Ovary (tissue), 3 donors: ENCODE measurements at regions not wholly inside any gene's neighbourhood (a gene's known extent, or its start where the extent isn't known, plus 50 kb on each side); places are given as distances from the start of the nearest gene placed in this dataset.

Experiments
- EP300 ChIP-seq: sonication (generic); formaldehyde crosslinking; IDR thresholded peaks from one replicate; pipeline ENCODE4 v1.6.1; 2017; ENCODE audit warnings: antibody characterized with exemption
- POLR2A ChIP-seq: fragments of 450-650 bp; IDR thresholded peaks from one replicate; pipeline ENCODE4 v1.6.1; 2017; ENCODE audit warnings: antibody characterized with exemption, mild to moderate bottlenecking, moderate library complexity
- TF ChIP-seq, protein P1 (sequence below), 3 donors: fragments of 450-650 bp in 2 of 3; fragments of 200-600 bp in 1 of 3; IDR thresholded peaks; one replicate each; pipeline versions ENCODE4 v1.5.1 to v1.8.0; 2016 to 2022; ENCODE audit warnings: antibody characterized with exemption in 3 of 3, mild to moderate bottlenecking in 1 of 3
- donor health status: DM: no; HTN: no; CAD: no.

DNA sequence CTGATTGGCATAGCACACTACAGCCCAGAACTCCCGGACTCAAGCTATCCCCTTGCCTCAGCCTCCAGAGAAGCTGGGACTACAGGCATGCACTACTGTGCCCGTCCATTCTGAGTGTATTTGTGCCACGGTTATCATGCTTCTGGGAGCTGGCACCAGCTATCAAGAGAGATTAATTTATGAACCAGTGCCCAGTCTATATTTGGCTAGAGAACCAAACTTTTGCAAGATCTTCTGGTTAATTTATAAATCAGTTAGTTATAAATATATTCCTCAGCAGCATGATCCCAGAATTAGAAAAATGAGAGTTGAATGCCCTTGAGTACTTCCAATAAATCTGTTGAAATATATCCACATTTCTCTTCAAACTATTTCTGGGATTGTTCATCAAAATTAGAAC is 67.5 kb upstream of the OR5AN1 start:
- TF ChIP-seq EP300: no peak
- TF ChIP-seq, protein P1, sequence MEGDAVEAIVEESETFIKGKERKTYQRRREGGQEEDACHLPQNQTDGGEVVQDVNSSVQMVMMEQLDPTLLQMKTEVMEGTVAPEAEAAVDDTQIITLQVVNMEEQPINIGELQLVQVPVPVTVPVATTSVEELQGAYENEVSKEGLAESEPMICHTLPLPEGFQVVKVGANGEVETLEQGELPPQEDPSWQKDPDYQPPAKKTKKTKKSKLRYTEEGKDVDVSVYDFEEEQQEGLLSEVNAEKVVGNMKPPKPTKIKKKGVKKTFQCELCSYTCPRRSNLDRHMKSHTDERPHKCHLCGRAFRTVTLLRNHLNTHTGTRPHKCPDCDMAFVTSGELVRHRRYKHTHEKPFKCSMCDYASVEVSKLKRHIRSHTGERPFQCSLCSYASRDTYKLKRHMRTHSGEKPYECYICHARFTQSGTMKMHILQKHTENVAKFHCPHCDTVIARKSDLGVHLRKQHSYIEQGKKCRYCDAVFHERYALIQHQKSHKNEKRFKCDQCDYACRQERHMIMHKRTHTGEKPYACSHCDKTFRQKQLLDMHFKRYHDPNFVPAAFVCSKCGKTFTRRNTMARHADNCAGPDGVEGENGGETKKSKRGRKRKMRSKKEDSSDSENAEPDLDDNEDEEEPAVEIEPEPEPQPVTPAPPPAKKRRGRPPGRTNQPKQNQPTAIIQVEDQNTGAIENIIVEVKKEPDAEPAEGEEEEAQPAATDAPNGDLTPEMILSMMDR (IDR thresholded peaks at IDR 0.05): no peak
- no peak for TF ChIP-seq POLR2A
